GM12865 (cell line): ENCODE measurements at regions not wholly inside any gene's neighbourhood (a gene's known extent, or its start where the extent isn't known, plus 50 kb on each side); places are given as distances from the start of the nearest gene placed in this dataset.

ENCODE experiments used
- DNase-seq: peaks from one replicate; pipeline ENCODE4 v3.0.0; 2010; ENCODE audit warnings: low read depth
- H3K4me3 ChIP-seq: 2 replicates; pipeline ENCODE4 v1.5.1; 2011; ENCODE audit warnings: mild to moderate bottlenecking, low read depth, low read length, control low read depth
- CTCF ChIP-seq: IDR thresholded peaks from 2 replicates; pipeline ENCODE4 v1.5.1; 2011; ENCODE audit warnings: low read length, control low read depth, low read depth, inconsistent platforms; ENCODE audit not compliant: insufficient read depth; ENCODE audit errors: missing control alignments

DNA sequence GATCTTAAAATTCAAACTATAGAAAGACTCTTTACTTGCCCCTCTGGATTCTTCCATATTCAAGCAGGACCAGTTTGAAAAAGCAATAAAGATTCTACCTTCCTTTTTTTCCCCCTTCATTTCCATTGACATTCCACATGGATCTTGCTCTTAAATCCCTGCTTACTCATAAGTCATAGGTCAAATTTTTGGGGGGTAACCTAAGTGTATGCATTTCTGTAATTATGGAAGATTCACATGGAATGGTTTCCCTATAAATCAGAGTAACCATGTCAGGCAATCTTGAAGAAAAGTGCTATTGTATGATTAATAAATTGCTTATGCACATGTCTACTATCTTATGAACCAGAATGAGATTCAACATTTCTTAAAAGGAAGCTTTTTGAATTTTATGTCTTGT, 551.0 kb downstream of the HAO1 start:
- no peak overlapping the region for H3K4me3 ChIP-seq
- no peak for DNase-seq
- TF ChIP-seq CTCF = no peak

- no peak for DNase-seq
- no peak overlapping the region for H3K4me3 ChIP-seq
- TF ChIP-seq CTCF = no peak
Observed at GRCh38 chr20:7392542-7393206, 547.6 kb downstream of the HAO1 start.

DNA sequence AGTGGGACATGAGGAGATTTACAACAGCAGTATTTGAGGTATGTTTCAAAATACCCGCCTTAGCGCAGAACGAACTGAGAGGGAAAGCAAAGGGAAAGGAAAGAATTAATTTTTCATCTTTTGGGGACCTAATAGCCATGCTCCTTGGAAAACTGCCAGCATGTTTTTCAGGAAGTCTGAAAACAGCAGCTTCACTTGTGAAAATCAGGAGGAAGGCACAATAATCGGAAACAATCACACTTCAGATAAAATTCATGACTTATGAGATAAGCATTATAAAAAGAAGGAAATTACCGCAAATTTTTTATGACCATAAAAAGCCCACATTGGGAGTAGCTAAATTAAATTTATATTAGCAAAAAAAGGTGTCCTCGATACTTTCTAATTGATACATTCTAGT, 541.1 kb downstream of the HAO1 start:
- DNase-seq = no peak
- no peak overlapping the region for H3K4me3 ChIP-seq
- TF ChIP-seq CTCF = no peak

DNA sequence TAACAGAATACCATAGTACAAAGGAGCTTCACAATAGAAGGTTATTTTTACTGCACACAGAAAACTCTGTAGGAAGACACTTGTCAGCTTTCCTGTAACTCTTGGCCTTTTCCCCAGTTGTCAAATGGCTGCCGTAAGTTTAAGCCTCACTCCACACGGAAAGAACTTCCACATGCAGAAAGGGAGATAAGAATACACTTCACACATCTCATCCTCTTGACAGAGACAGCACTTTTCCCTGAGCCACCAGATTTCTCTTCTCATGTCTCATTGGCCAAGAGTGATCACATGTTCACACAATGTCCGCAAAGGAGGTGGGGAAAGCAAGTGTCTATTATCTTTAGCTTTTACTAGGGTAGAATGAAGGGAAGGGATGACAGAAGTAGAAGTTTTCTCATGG, 540.7 kb downstream of the HAO1 start:
- no peak overlapping the region for H3K4me3 ChIP-seq
- no peak for TF ChIP-seq CTCF

GRCh38 chr20:7406671-7407070, 533.6 kb downstream of the HAO1 start:
- DNase-seq = no peak
- H3K4me3 ChIP-seq = no peak overlapping the region
- no peak for TF ChIP-seq CTCF

More for the DNA sequence above, 540.7 kb downstream of the HAO1 start:
- no peak for DNase-seq

DNA sequence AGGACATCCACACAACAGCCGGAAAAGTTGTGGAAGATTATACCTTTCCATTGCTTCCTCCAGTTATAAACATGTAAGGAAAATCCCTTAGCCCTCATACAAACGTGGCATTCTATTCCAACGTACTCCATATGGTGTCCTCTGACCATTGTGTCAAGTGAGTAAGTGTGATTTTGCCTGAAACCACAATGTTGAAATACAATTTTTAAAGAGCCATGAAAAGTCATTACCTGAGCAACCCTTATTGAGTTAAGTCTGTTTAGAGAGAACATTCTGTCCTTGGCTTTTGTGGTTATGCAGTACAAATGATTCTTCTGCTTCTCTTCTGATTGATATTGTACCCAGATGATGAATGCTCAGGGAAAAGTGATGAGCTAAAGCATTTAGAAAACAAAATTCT, 530.1 kb downstream of the HAO1 start:
- DNase-seq = no peak
- no peak overlapping the region for H3K4me3 ChIP-seq
- TF ChIP-seq CTCF = no peak

DNA sequence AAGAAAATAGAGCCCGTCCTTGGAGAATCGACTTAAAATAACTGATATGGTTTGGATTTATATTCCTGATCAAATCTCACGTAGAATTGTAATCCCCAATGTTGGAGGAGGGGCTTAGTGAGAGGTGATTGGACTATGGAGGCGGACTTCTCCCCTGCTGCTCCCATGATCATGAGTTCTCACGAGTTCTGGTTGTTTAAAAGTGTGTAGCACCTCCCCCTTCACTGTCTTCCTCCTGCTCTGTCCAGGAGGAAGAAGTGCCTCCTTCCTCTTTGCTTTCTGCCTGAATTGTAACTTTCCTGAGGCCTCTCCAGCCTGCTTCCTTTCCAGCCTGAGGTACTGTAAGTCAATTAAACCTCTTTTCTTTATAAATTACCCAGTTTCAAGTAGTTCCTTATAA, 529.2 kb downstream of the HAO1 start:
- TF ChIP-seq CTCF = no peak
- no peak overlapping the region for H3K4me3 ChIP-seq
- DNase-seq = no peak
